ENCODE measurements at regions not wholly inside any gene's neighbourhood (a gene's known extent, or its start where the extent isn't known, plus 50 kb on each side); places are given as distances from the start of the nearest gene placed in this dataset.

DNA sequence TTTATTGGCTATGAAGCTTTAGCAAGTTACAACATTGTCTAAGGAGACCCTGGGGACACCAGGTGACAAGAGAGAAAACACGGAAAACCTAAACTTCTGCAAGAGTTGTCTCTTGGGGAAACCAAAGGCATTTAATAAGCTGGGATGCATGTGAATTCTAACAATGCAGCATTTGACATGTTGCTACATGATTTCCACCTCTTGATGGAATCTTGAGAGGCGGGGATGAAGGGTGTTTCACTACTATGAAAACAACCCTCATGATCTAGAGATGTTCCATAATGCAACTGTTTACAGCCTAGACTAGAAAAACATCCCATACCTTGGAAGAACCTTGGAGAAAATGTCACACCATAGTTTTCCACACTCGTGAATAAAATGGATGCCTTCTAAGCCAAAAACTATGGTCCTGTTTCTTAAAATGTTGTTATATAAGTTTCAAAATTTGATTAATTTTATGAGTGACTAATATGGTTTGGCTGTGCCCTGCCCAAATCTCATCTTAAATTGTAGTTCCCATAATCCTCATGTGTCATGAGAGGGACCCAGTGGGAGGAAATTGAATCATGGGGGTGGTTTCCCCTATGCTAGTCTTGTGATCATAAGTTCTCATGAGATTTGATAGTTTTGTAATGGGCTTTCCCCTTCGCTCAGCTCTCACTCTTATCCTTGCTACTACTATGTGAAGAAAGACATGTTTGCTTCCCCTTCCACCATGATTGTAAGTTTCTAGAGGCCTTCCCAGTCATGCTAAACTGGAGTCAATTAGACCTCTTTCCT lies 164.6 kb downstream of the TNFSF13B start:
- TF ChIP-seq TARDBP (IDR thresholded peaks at IDR 0.05) (no peak), PKNOX1 (IDR thresholded peaks at IDR 0.05) (no peak), FOXM1 (IDR thresholded peaks at IDR 0.05; ENCODE audit: borderline replicate concordance) (no peak), NFRKB (IDR thresholded peaks at IDR 0.05) (no peak), ARNT (IDR thresholded peaks at IDR 0.05) (no peak), L3MBTL2 (conservative IDR thresholded peaks at IDR 0.05) (no peak), SUZ12 (IDR thresholded peaks at IDR 0.05) (no peak), BHLHE40 (IDR thresholded peaks at IDR 0.05; ENCODE audit: borderline replicate concordance) (no peak), CTBP1 (IDR thresholded peaks at IDR 0.05; ENCODE audit: borderline replicate concordance) (no peak), HDGF (IDR thresholded peaks at IDR 0.05; ENCODE audit: borderline replicate concordance) (no peak), ZNF384 (IDR thresholded peaks at IDR 0.05) (no peak), SP1 (IDR thresholded peaks at IDR 0.05) (no peak), FOXA1 (IDR thresholded peaks at IDR 0.05) (no peak)
